ENCODE measurements at regions not wholly inside any gene's neighbourhood (a gene's known extent, or its start where the extent isn't known, plus 50 kb on each side); places are given as distances from the start of the nearest gene placed in this dataset.

GRCh38 chr7:25964483-25964991 is 187.5 kb upstream of the NFE2L3 start:
- no peaks in the 10 kb centered on the region for H3K9me3 ChIP-seq
- H3K36me3 ChIP-seq (ENCODE audit: low read depth): no peaks in the 10 kb centered on the region
- DNase-seq: no peak
- peak; percentile 70 for ATAC-seq
- H3K4me3 ChIP-seq: no peak overlapping the region
- TF ChIP-seq CTCF (IDR thresholded peaks at IDR 0.05): no peak
- peaks cover 17% of the 10 kb centered on the region for H3K4me1 ChIP-seq (ENCODE audit: low read depth)
- intact Hi-C loops (cut with DNase I, micrococcal nuclease): no loop called here

GRCh38 chr7:25965405-25966123 is 186.4 kb upstream of the NFE2L3 start:
- DNase-seq (peak in 1 of 3 donors; percentile 56), ATAC-seq (peak; percentile 36)
- TF ChIP-seq CTCF (IDR thresholded peaks at IDR 0.05): no peak
- no peak overlapping the region for H3K4me3 ChIP-seq
- H3K9me3 ChIP-seq: no peaks in the 10 kb centered on the region
- no peaks in the 10 kb centered on the region for H3K36me3 ChIP-seq (ENCODE audit: low read depth)
- intact Hi-C loops (cut with DNase I, micrococcal nuclease): no loop called here
- peaks cover 14% of the 10 kb centered on the region for H3K4me1 ChIP-seq (ENCODE audit: low read depth)

GRCh38 chr7:25966469-25966868 is 185.5 kb upstream of the NFE2L3 start:
- intact Hi-C loops (cut with DNase I, micrococcal nuclease): no loop called here
- Histone ChIP-seq H3K9me3 (no peaks in the 10 kb centered on the region), H3K4me3 (no peak overlapping the region), H3K4me1 (ENCODE audit: low read depth) (peaks cover 14% of the 10 kb centered on the region), H3K36me3 (ENCODE audit: low read depth) (no peaks in the 10 kb centered on the region)
- ATAC-seq: no peak
- no peak for DNase-seq
- TF ChIP-seq CTCF (IDR thresholded peaks at IDR 0.05): no peak

- DNase-seq (no peak), ATAC-seq (peak; percentile 22)
- TF ChIP-seq CTCF (IDR thresholded peaks at IDR 0.05): no peak
- no peaks in the 10 kb centered on the region for H3K36me3 ChIP-seq (ENCODE audit: low read depth)
- no peaks in the 10 kb centered on the region for H3K9me3 ChIP-seq
- intact Hi-C loops (cut with DNase I, micrococcal nuclease): no loop called here
- H3K4me3 ChIP-seq: no peak overlapping the region
- H3K4me1 ChIP-seq (ENCODE audit: low read depth): peaks cover 14% of the 10 kb centered on the region
These were observed 184.5 kb upstream of the NFE2L3 start for GRCh38 chr7:25967278-25968204.

GRCh38 chr7:25968205-25968993 is 183.6 kb upstream of the NFE2L3 start:
- intact Hi-C loops (cut with DNase I, micrococcal nuclease): no loop called here
- Histone ChIP-seq H3K36me3 (ENCODE audit: low read depth) (no peaks in the 10 kb centered on the region), H3K4me1 (ENCODE audit: low read depth) (peaks cover 14% of the 10 kb centered on the region), H3K9me3 (no peaks in the 10 kb centered on the region), H3K4me3 (no peak overlapping the region)
- no peak for TF ChIP-seq CTCF (IDR thresholded peaks at IDR 0.05)
- DNase-seq: peak in 1 of 3 donors; percentile 55
- peak; percentile 59 for ATAC-seq
